Omental fat pad (tissue), 3 donors: ENCODE measurements at regions not wholly inside any gene's neighbourhood (a gene's known extent, or its start where the extent isn't known, plus 50 kb on each side); places are given as distances from the start of the nearest gene placed in this dataset.

ENCODE experiments used
- ATAC-seq: fragments of 150-250 bp; one replicate; pipeline ENCODE4 v1.9.1; 2016; ENCODE audit warnings: mild to moderate bottlenecking, moderate library complexity; ENCODE audit not compliant: low FRiP score
- DNase-seq: peaks from one replicate; pipeline ENCODE4 v3.0.0-alpha.2; 2019; ENCODE audit warnings: low spot score
- TF ChIP-seq, protein P1 (sequence below), 3 donors: fragments of 450-650 bp; IDR thresholded peaks; one replicate each; pipeline ENCODE4 v1.5.1; 2016 to 2017; ENCODE audit warnings: antibody characterized with exemption in 3 of 3, mild to moderate bottlenecking in 3 of 3, moderate library complexity in 2 of 3

DNA sequence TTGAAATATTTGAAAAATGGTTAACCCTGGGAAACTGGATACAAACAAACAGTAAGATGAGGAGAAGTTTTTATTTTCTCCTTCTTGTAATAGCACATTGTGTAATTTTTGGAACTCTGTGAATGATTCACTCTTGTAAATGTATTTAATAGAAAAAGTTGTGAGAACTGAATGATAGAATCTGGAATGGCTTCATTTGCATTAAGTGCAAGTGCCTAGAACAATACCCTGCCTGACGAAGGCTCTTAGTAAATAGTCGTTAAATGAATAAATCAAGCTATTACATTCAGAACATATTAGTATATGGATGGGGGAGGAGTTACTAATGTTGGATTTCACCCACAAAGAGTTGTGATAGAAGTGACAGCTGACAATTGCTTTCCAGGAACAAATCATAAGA is 442.5 kb downstream of the EFNA5 start:
- DNase-seq = no peak
- ATAC-seq = no peak
- TF ChIP-seq, protein P1, sequence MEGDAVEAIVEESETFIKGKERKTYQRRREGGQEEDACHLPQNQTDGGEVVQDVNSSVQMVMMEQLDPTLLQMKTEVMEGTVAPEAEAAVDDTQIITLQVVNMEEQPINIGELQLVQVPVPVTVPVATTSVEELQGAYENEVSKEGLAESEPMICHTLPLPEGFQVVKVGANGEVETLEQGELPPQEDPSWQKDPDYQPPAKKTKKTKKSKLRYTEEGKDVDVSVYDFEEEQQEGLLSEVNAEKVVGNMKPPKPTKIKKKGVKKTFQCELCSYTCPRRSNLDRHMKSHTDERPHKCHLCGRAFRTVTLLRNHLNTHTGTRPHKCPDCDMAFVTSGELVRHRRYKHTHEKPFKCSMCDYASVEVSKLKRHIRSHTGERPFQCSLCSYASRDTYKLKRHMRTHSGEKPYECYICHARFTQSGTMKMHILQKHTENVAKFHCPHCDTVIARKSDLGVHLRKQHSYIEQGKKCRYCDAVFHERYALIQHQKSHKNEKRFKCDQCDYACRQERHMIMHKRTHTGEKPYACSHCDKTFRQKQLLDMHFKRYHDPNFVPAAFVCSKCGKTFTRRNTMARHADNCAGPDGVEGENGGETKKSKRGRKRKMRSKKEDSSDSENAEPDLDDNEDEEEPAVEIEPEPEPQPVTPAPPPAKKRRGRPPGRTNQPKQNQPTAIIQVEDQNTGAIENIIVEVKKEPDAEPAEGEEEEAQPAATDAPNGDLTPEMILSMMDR (IDR thresholded peaks at IDR 0.05) = no peak

DNA sequence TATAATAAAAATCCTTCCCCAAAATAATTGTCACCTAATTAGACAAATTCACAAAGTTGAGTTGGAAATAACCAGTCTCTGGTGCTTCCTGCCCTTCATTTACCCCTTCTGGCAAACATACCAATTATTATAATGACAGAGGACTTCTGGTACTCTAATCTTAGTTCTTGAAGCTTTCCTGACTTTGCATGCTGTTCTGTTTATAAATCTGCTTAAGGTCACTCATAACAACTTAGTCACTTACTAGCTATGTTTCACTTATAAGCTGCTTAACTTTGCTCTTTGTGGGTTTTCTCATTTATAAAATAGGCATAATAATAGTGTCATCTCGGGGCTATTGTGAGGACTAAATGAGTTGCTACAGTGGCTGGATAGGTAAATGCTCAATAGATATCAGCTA is 446.5 kb downstream of the EFNA5 start:
- DNase-seq = no peak
- ATAC-seq = no peak
- TF ChIP-seq, protein P1 (IDR thresholded peaks at IDR 0.05) = no peak

DNA sequence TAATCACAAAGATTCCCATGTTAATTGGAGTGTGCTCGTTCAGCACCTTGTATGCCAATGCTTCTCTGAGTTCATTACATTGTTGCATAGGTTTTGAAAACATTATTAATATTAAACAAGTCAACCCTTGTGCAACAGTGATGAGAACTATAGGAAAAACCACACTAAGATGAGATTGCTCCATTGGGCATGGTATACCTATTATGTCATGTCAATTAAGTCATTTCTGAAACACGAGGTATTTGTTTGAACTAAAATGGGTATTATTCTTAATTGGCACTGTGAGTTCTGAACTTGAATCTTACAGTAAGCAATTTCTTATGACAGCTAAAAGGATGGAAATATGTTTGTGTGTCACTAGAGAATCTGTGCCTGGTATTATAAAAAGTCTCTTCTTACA is 447.7 kb downstream of the EFNA5 start:
- TF ChIP-seq, protein P1 (IDR thresholded peaks at IDR 0.05) = no peak
- no peak for DNase-seq
- no peak for ATAC-seq

DNA sequence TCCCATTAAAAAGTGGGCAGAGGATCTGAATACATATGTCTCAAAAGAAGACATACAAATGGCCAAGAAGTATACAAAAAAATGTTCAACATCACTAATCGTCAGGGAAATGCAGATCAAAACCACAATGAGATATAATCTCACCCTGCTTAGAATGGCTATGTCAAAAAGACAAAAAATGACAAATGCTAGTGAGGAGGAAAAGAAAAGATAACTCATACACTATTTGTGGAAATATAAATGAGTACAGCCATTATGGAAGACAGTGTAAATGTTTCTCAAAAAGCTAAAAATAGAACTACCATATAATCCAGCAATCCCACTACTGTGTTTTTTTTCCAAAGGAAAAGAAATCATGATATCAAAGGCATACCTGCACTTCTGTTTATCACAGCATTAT is 450.7 kb downstream of the EFNA5 start:
- TF ChIP-seq, protein P1 (IDR thresholded peaks at IDR 0.05) = no peak
- ATAC-seq (no peak), DNase-seq (no peak)

DNA sequence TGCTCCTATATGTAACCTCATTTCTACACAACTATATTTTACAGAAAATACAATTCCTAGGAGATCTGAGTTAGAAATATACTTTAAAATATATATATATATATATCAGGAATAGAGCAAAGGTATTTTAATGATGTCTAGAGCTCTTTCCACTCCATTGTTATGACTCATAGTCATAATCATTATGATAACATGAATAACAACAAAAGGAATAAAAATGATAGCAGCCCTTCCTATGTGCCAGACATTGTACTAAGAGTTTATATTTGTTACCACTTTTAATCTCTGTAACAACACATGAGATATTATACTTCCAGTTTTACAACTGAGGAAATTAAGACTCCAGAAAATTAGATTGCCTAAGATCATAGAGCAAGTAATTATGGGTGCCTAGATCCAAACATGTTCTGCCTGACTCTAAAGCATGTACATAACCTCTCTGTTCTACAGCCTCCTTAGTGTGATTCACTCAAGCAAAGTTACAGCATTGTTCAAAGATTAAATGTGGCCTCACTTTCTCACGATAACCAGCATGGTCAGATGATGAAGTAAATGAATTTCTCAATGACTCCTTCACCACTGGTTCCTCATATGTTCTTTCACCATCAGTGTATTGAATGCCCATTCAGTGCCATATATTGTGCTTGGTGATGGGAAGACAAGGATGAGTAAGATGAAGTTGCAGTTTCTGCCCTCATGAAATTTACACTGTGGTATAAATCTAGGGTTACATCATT is 452.1 kb downstream of the EFNA5 start:
- TF ChIP-seq, protein P1 (IDR thresholded peaks at IDR 0.05) = no peak
- ATAC-seq = no peak
- no peak for DNase-seq

DNA sequence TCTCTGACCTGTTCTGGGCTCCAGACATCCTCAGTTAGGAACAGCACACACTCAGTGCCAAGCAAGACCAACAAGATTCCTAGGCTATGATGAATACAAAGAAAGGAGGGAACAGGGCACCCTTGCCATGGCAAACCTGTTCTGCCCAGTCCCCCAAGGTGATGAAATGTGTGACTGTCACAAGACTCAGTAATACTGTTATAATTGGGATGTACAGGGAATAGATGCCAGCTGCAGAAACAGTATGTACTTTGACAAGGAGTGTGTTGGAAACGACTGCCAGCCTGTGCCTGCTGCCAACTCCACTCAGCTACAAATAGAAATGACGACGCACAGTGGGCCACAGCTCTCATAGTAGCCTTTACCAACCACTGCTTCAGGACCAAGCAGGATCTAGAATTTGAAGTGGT is 453.0 kb downstream of the EFNA5 start:
- TF ChIP-seq, protein P1 (IDR thresholded peaks at IDR 0.05) = no peak
- no peak for DNase-seq

DNA sequence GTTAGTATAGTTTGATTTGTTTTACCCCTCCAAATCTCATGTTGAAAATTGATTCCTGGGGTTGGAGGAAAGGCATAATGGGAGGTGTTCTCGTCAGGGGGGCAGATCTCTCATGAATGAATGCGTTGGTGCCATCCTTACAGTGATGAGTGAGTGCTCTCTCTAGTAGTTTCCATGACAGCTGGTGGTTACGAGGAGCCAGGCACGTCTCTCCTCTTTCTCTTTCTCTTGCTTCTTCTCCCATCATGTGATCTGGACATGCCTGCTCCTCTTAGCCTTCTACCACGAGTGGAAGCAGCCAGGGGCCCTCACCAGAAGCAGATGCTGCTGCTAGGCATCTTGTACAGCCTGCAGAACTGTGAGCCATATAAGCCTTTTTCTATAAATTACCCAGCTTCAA is 454.1 kb downstream of the EFNA5 start:
- DNase-seq (no peak), ATAC-seq (no peak)
- TF ChIP-seq, protein P1 (IDR thresholded peaks at IDR 0.05) = no peak

More for the DNA sequence above, 453.0 kb downstream of the EFNA5 start:
- no peak for ATAC-seq
